Hepatocyte (in vitro differentiated cells): ENCODE measurements at regions not wholly inside any gene's neighbourhood (a gene's known extent, or its start where the extent isn't known, plus 50 kb on each side); places are given as distances from the start of the nearest gene placed in this dataset.
A peak's percentile ranks its signal among the peaks of the same experiment; 100 is the strongest.
"Not testable (repeated sequence)": the region's sequence is repeated elsewhere in the genome, so short reads cannot be mapped to it uniquely, and the experiment has no call there.

Source experiments
- DNase-seq: peaks from one replicate; pipeline ENCODE4 v3.0.0-alpha.2; 2016; ENCODE audit warnings: low spot score
- H2AFZ ChIP-seq: fragments of 200-600 bp; sonication (generic); 2 replicates; pipeline ENCODE4 v1.6.0; 2016; ENCODE audit warnings: antibody characterized with exemption, mild to moderate bottlenecking
- H3K27ac ChIP-seq: fragments of 200-600 bp; sonication (generic); 2 replicates; pipeline ENCODE4 v1.5.1; 2016; ENCODE audit warnings: mild to moderate bottlenecking
- H3K27me3 ChIP-seq: fragments of 200-600 bp; sonication (generic); 2 replicates; pipeline ENCODE4 v1.6.1; 2016
- H3K36me3 ChIP-seq: fragments of 200-600 bp; sonication (generic); replicated peaks from 2 replicates; pipeline ENCODE4 v1.5.1; 2016; ENCODE audit warnings: low read depth; ENCODE audit not compliant: insufficient read depth
- H3K4me1 ChIP-seq: fragments of 200-600 bp; sonication (generic); 2 replicates; pipeline ENCODE4 v1.5.1; 2016; ENCODE audit warnings: mild to moderate bottlenecking, moderate library complexity; ENCODE audit not compliant: insufficient read depth
- H3K4me2 ChIP-seq: fragments of 200-600 bp; sonication (generic); 2 replicates; pipeline ENCODE4 v1.6.0; 2016
- H3K4me3 ChIP-seq: fragments of 200-600 bp; sonication (generic); 2 replicates; pipeline ENCODE4 v1.5.1; 2016; ENCODE audit warnings: mild to moderate bottlenecking
- H3K79me2 ChIP-seq: fragments of 200-600 bp; sonication (generic); 2 replicates; pipeline ENCODE4 v1.6.0; 2017; ENCODE audit warnings: mild to moderate bottlenecking
- H3K9me2 ChIP-seq: fragments of 200-600 bp; sonication (generic); replicated peaks from 2 replicates; pipeline ENCODE4 v1.6.0; 2017; ENCODE audit warnings: mild to moderate bottlenecking; ENCODE audit not compliant: insufficient read depth
- H3K9me3 ChIP-seq: fragments of 200-600 bp; sonication (generic); 2 replicates; pipeline ENCODE4 v1.5.1; 2016; ENCODE audit warnings: low read depth, mild to moderate bottlenecking
- H4K20me1 ChIP-seq: fragments of 200-600 bp; sonication (generic); 2 replicates; pipeline ENCODE4 v1.6.0; 2016; ENCODE audit warnings: mild to moderate bottlenecking; ENCODE audit not compliant: insufficient read depth, poor library complexity, severe bottlenecking
- EZH2 ChIP-seq: fragments of 200-600 bp; sonication (generic); IDR thresholded peaks from 2 replicates; pipeline ENCODE4 v1.6.1; 2016; ENCODE audit warnings: antibody characterized with exemption, mild to moderate bottlenecking, borderline replicate concordance
- EZH2phosphoT487 ChIP-seq: fragments of 200-600 bp; sonication (generic); IDR thresholded peaks from one replicate; pipeline ENCODE4 v1.6.1; 2018; ENCODE audit warnings: antibody characterized with exemption, mild to moderate bottlenecking, low read depth, moderate library complexity; ENCODE audit not compliant: unreplicated experiment, severe bottlenecking
- WGBS: methylation state at CpG from one replicate; pipeline ENCODE4 v1.1.6; 2016; ENCODE audit warnings: low lambda C conversion rate; ENCODE audit errors: missing lambda C conversion rate; 5-methylcytosine and 5-hydroxymethylcytosine counted together
- TF ChIP-seq, protein P1 (sequence below): fragments of 200-600 bp; sonication (generic); IDR thresholded peaks from 2 replicates; pipeline ENCODE4 v1.5.1; 2016; ENCODE audit warnings: antibody characterized with exemption, mild to moderate bottlenecking; ENCODE audit not compliant: poor library complexity

DNA sequence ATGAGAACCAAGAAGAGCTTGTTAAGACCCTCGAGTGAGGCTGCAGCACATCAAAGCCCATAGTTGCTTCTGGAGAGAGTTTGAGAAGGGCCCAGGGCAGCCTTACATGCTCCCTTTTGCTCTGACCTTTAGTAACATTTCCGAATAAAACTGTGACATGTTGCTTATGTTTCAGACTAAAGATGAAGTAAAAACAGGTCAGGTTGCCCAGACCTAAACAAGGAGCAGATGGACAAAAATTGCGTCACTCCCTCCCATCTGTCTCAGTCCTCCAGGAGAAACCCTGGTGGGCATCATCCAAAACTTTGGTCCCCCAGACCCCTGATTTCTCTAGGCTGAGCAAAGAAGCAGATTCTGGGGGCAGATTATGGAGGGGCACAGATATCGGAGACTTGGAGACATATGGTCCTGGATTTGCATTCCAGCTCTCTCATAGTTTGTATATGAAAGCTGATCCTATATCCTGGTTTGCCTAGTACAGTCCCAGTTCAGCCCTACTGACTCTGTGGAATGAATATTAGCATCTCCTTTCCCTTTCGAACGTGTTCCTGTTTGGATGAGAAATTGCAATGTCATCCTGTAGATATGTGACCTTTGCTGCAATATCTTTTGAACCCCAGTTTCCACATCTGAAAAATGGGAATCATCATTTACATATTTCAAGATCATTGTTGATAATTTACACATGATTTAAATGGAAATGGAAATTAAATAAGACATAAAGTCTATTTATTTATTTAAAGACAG, 304.9 kb upstream of the USP24 start:
- 61% methylated on average over 6 of the region's 6 CpGs for WGBS
- DNase-seq: no peak
- TF ChIP-seq EZH2 (no peak), EZH2phosphoT487 (no peak)
- TF ChIP-seq, protein P1, sequence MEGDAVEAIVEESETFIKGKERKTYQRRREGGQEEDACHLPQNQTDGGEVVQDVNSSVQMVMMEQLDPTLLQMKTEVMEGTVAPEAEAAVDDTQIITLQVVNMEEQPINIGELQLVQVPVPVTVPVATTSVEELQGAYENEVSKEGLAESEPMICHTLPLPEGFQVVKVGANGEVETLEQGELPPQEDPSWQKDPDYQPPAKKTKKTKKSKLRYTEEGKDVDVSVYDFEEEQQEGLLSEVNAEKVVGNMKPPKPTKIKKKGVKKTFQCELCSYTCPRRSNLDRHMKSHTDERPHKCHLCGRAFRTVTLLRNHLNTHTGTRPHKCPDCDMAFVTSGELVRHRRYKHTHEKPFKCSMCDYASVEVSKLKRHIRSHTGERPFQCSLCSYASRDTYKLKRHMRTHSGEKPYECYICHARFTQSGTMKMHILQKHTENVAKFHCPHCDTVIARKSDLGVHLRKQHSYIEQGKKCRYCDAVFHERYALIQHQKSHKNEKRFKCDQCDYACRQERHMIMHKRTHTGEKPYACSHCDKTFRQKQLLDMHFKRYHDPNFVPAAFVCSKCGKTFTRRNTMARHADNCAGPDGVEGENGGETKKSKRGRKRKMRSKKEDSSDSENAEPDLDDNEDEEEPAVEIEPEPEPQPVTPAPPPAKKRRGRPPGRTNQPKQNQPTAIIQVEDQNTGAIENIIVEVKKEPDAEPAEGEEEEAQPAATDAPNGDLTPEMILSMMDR: no peak
- H2AFZ ChIP-seq: no peak overlapping the region
- H3K4me3 ChIP-seq: no peak overlapping the region
- H3K9me2 ChIP-seq: no peaks in the 10 kb centered on the region
- H3K36me3 ChIP-seq: no peaks in the 10 kb centered on the region
- no peaks in the 10 kb centered on the region for H4K20me1 ChIP-seq
- no peaks in the 10 kb centered on the region for H3K79me2 ChIP-seq
- no peaks in the 10 kb centered on the region for H3K27me3 ChIP-seq
- no peaks in the 10 kb centered on the region for H3K9me3 ChIP-seq
- no peak overlapping the region for H3K4me2 ChIP-seq
- H3K27ac ChIP-seq: no peak overlapping the region
- H3K4me1 ChIP-seq: no peaks in the 10 kb centered on the region

DNA sequence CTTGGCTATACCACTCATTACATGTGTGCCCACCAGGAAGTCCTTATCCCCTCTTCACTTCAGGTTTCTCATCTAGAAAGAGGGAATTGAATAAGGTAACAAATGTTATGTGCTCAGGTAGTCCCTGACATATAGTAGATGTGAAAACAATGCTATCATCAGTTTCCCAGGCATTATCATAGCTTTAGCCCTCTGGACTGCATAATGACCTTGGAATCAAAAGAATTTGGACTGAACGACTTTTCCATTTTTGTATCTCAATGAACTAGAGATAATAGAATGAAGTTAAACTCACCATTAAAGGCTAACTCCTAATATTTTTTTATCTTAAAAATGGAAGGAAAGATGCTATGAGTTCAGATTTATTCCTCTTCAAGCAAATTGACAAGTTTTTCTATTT, 304.1 kb upstream of the USP24 start:
- no peak for TF ChIP-seq EZH2
- no peak for TF ChIP-seq EZH2phosphoT487
- TF ChIP-seq, protein P1: no peak
- H3K4me3 ChIP-seq: no peak overlapping the region
- H3K4me2 ChIP-seq: no peak overlapping the region
- no peaks in the 10 kb centered on the region for H3K9me2 ChIP-seq
- no peak for DNase-seq
- H2AFZ ChIP-seq: no peak overlapping the region
- H3K79me2 ChIP-seq: no peaks in the 10 kb centered on the region
- no peaks in the 10 kb centered on the region for H3K9me3 ChIP-seq
- peaks cover 7% of the 10 kb centered on the region for H3K4me1 ChIP-seq
- no peaks in the 10 kb centered on the region for H3K27me3 ChIP-seq
- 36% methylated on average over 1 of the region's 1 CpG for WGBS
- no peaks in the 10 kb centered on the region for H4K20me1 ChIP-seq
- no peaks in the 10 kb centered on the region for H3K36me3 ChIP-seq
- no peak overlapping the region for H3K27ac ChIP-seq

DNA sequence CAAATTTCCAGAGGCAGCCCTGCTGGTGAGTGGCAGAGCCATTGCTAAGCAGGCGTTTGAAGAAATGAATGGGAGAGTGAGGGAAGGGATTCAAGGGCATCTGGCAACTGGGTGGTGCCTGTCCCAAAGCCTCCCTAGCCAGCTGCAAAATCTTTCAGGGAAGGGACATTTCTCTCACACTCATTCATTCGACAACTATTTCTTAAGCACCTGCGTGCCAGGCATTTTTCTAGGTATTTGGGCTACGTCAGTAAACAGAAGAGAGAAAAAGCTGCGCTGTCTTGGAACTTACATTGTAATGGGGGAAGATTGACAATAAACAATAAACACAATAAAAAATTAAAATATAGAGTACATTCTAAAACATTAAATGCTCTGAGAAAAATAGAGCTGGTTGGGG, 301.9 kb upstream of the USP24 start:
- TF ChIP-seq EZH2: no peak
- H3K4me2 ChIP-seq: no peak overlapping the region
- no peaks in the 10 kb centered on the region for H3K27me3 ChIP-seq
- H3K4me1 ChIP-seq: peaks cover 15% of the 10 kb centered on the region
- H3K27ac ChIP-seq: no peak overlapping the region
- H2AFZ ChIP-seq: no peak overlapping the region
- WGBS: 92% methylated on average over 5 of the region's 5 CpGs
- no peak for DNase-seq
- H3K36me3 ChIP-seq: no peaks in the 10 kb centered on the region
- H3K4me3 ChIP-seq: no peak overlapping the region
- no peaks in the 10 kb centered on the region for H3K9me3 ChIP-seq
- H3K79me2 ChIP-seq: no peaks in the 10 kb centered on the region
- H4K20me1 ChIP-seq: no peaks in the 10 kb centered on the region
- H3K9me2 ChIP-seq: no peaks in the 10 kb centered on the region

DNA sequence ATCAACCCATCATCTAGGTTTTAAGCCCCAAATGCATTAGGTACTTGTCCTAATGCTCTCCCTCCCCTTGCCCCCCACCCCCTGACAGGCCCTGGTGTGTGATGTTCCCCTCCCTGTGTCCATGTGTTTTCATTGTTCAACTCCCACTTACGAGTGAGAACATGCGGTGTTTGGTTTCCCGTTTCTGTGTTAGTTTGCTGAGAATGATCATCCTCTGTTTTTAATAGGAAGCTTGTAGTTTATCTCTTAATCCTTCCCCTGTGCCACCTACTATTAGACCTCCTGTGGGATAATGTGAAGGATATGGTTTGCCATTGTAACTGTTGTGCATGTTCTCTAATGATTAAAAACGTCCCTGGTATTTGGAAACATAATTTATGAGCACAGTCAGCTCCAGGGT, 299.4 kb upstream of the USP24 start:
- H4K20me1 ChIP-seq, H3K4me3 ChIP-seq, H3K9me3 ChIP-seq, H3K36me3 ChIP-seq, H3K4me2 ChIP-seq, H3K79me2 ChIP-seq, H3K9me2 ChIP-seq, H3K27me3 ChIP-seq, DNase-seq, H2AFZ ChIP-seq: not testable (repeated sequence)
- 29% methylated on average over 4 of the region's 4 CpGs for WGBS
- Histone ChIP-seq H3K4me1 (peaks cover 18% of the 10 kb centered on the region), H3K27ac (peak overlapping the region; percentile 37)
